NB4 (cell line): ENCODE measurements at regions not wholly inside any gene's neighbourhood (a gene's known extent, or its start where the extent isn't known, plus 50 kb on each side); places are given as distances from the start of the nearest gene placed in this dataset.

Source experiments
- DNase-seq: peaks from one replicate; pipeline ENCODE4 v3.0.0; 2010; ENCODE audit warnings: low read depth
- H3K4me3 ChIP-seq: one replicate; pipeline ENCODE4 v1.5.1; 2011; ENCODE audit warnings: mild to moderate bottlenecking, low read depth, low read length, moderate library complexity
- CTCF ChIP-seq: IDR thresholded peaks from one replicate; pipeline ENCODE4 v1.5.1; 2012; ENCODE audit warnings: low read depth, low read length
- MAX ChIP-seq: IDR thresholded peaks from 2 replicates; pipeline ENCODE4 v1.6.1; 2011; ENCODE audit warnings: low read depth, low read length
- MYC ChIP-seq: IDR thresholded peaks from 2 replicates; pipeline ENCODE4 v1.6.1; 2011; ENCODE audit warnings: low read depth, low read length
- POLR2A ChIP-seq: IDR thresholded peaks from 2 replicates; pipeline ENCODE4 v1.6.1; 2011; ENCODE audit warnings: mild to moderate bottlenecking; ENCODE audit not compliant: insufficient read length; ENCODE audit errors: extremely low read depth

DNA sequence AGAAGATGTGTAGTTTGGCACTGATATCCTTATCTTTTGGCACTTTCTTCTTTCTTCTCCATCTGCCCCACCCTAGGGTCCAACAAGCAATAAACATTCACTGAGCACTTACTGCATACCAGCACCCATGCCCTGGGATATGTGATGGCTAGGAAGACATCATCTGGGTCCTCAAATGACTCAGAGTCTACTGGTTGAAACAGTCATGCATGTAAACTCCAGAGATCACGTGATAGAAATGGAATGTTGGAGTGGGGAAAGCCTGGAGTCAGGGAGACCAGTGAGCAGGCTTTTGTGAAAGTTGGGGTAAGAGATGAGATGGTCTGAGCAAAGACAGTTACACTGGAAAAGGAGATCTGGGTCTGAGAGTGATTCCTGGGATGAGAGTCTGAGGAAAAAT, 724.9 kb upstream of the TENM4 start:
- TF ChIP-seq POLR2A (no peak), CTCF (no peak), MYC (no peak), MAX (no peak)
- H3K4me3 ChIP-seq: no peak overlapping the region
- DNase-seq: no peak

- TF ChIP-seq MAX (no peak), CTCF (no peak), MYC (no peak), POLR2A (no peak)
- no peak for DNase-seq
- no peak overlapping the region for H3K4me3 ChIP-seq
Observed at GRCh38 chr11:80163441-80163840, 722.6 kb upstream of the TENM4 start.

- H3K4me3 ChIP-seq: no peak overlapping the region
- DNase-seq: no peak
- no peak for TF ChIP-seq POLR2A
- no peak for TF ChIP-seq CTCF
- TF ChIP-seq MYC: no peak
- TF ChIP-seq MAX: no peak
Observed at GRCh38 chr11:80163011-80163410, 722.2 kb upstream of the TENM4 start.

DNA sequence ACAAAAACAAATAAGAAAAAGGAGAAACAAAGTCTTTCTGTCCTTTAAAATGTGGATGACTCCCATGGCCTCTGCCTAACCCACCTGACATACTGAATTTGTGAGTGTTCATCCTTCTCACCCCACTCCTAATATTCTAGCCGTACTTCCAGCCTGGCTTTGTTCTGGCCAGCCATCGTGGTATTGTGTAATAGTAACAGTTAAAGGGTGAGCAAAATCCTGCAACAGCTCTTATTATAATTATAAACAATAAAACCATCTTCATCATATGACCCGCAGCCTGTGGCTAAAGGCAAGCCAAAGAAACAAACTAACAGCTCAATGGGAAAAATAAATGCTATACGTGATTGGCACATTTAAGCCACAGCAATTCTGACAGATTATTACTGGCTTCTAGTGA, 721.6 kb upstream of the TENM4 start:
- DNase-seq: no peak

GRCh38 chr11:80157447-80157846, 716.6 kb upstream of the TENM4 start:
- DNase-seq: no peak
- H3K4me3 ChIP-seq: no peak overlapping the region
- TF ChIP-seq MYC: no peak
- TF ChIP-seq POLR2A: no peak
- TF ChIP-seq MAX: no peak
- no peak for TF ChIP-seq CTCF

More for the DNA sequence above, 721.6 kb upstream of the TENM4 start:
- TF ChIP-seq CTCF (no peak), MYC (no peak), POLR2A (no peak), MAX (no peak)
- no peak overlapping the region for H3K4me3 ChIP-seq

GRCh38 chr11:80156062-80156461, 715.2 kb upstream of the TENM4 start:
- no peak for DNase-seq
- no peak for TF ChIP-seq CTCF
- no peak for TF ChIP-seq MAX
- TF ChIP-seq MYC: no peak
- no peak for TF ChIP-seq POLR2A
- H3K4me3 ChIP-seq: no peak overlapping the region
